ENCODE measurements at regions not wholly inside any gene's neighbourhood (a gene's known extent, or its start where the extent isn't known, plus 50 kb on each side); places are given as distances from the start of the nearest gene placed in this dataset.

GRCh38 chr6:167441715-167442206 is 116.9 kb downstream of the TTLL2 start:
- DNase-seq (ENCODE audit: extremely low spot score): no peak
- TF ChIP-seq CTCF (IDR thresholded peaks at IDR 0.05; ENCODE audit: control extremely low read depth, extremely low read depth, low read depth, missing control alignments): no peak
- POLR2A ChIA-PET: no interaction called here
- CTCF ChIA-PET: no interaction called here

- ChIA-PET CTCF (no interaction called here), POLR2A (no interaction called here)
- no peak for TF ChIP-seq CTCF (IDR thresholded peaks at IDR 0.05; ENCODE audit: control extremely low read depth, extremely low read depth, low read depth, missing control alignments)
- no peak for DNase-seq (ENCODE audit: extremely low spot score)
Measured at GRCh38 chr6:167442245-167442644, 117.4 kb downstream of the TTLL2 start.

GRCh38 chr6:167442796-167443680 is 118.2 kb downstream of the TTLL2 start:
- CTCF ChIA-PET: no interaction called here

GRCh38 chr6:167444602-167445346 is 119.9 kb downstream of the TTLL2 start:
- ChIA-PET CTCF (interaction anchor here (0.9 to 1.1 kb wide), 3 partner anchors 11 to 27 kb away, joined by 3 read pairs; no protein-coding TSS in a partner anchor), POLR2A (no interaction called here)
- no peak for DNase-seq (ENCODE audit: extremely low spot score)
- TF ChIP-seq CTCF (IDR thresholded peaks at IDR 0.05; ENCODE audit: control extremely low read depth, extremely low read depth, low read depth, missing control alignments): no peak

More at GRCh38 chr6:167442796-167443680, 118.2 kb downstream of the TTLL2 start:
- no peak for DNase-seq (ENCODE audit: extremely low spot score)
- POLR2A ChIA-PET: no interaction called here
- TF ChIP-seq CTCF (IDR thresholded peaks at IDR 0.05; ENCODE audit: control extremely low read depth, extremely low read depth, low read depth, missing control alignments): no peak

GRCh38 chr6:167445568-167445967 is 120.7 kb downstream of the TTLL2 start:
- CTCF ChIA-PET: no interaction called here
- POLR2A ChIA-PET: no interaction called here
- TF ChIP-seq CTCF (IDR thresholded peaks at IDR 0.05; ENCODE audit: control extremely low read depth, extremely low read depth, low read depth, missing control alignments): no peak
- DNase-seq (ENCODE audit: extremely low spot score): no peak

GRCh38 chr6:167446046-167446445 is 121.2 kb downstream of the TTLL2 start:
- CTCF ChIA-PET: no interaction called here
- no peak for TF ChIP-seq CTCF (IDR thresholded peaks at IDR 0.05; ENCODE audit: control extremely low read depth, extremely low read depth, low read depth, missing control alignments)
- POLR2A ChIA-PET: no interaction called here
- no peak for DNase-seq (ENCODE audit: extremely low spot score)

All from GM10248 (cell line).